ENCODE measurements at regions not wholly inside any gene's neighbourhood (a gene's known extent, or its start where the extent isn't known, plus 50 kb on each side); places are given as distances from the start of the nearest gene placed in this dataset.

GRCh38 chr15:29538044-29538443 lies 268.4 kb upstream of the NSMCE3 start:
- no peaks in the 10 kb centered on the region for H3K4me1 ChIP-seq (ENCODE audit: control insufficient read depth, extremely low read depth, insufficient read depth, low read length)
- no peak overlapping the region for H3K4me2 ChIP-seq (ENCODE audit: insufficient read depth, low read length)
- DNase-seq (ENCODE audit: low read depth, low spot score), result no peak
- TF ChIP-seq FOS (IDR thresholded peaks at IDR 0.05; ENCODE audit: borderline replicate concordance, insufficient read depth, low read length) (no peak), CTCF (IDR thresholded peaks at IDR 0.05; ENCODE audit: extremely low read depth in 1 of 2, insufficient read depth in 1 of 2, low read depth in 1 of 2, low read length in 2 of 2) (no peak), MAX (IDR thresholded peaks at IDR 0.05; ENCODE audit: insufficient read depth, insufficient read length) (no peak), POLR2AphosphoS5 (IDR thresholded peaks at IDR 0.05; ENCODE audit: insufficient read depth, low read depth, low read length) (no peak)
- no peak overlapping the region for H2AFZ ChIP-seq (ENCODE audit: low read depth, low read length)
- H3K36me3 ChIP-seq (ENCODE audit: control insufficient read depth in 2 of 2, extremely low read depth in 1 of 2, insufficient read depth in 2 of 2, low read length in 2 of 2), result no peaks in the 10 kb centered on the region
- POLR2A ChIA-PET, result no interaction called here
- no peak overlapping the region for H3K27ac ChIP-seq (ENCODE audit: insufficient read depth, low read depth, low read length)
- no peaks in the 10 kb centered on the region for H3K9me3 ChIP-seq (replicated peaks; ENCODE audit: control insufficient read depth, insufficient read depth, low read length)
- no peak overlapping the region for H3K9ac ChIP-seq (replicated peaks; ENCODE audit: extremely low read depth, insufficient read depth, low read length)
- no peaks in the 10 kb centered on the region for H4K20me1 ChIP-seq (replicated peaks; ENCODE audit: control insufficient read depth, extremely low read depth, insufficient read depth, low read length)
- H3K79me2 ChIP-seq (ENCODE audit: control insufficient read depth, insufficient read depth, low read length), result no peaks in the 10 kb centered on the region
- intact Hi-C loops (cut with micrococcal nuclease), result no loop called here
- no peaks in the 10 kb centered on the region for H3K27me3 ChIP-seq (ENCODE audit: control insufficient read depth in 2 of 2, insufficient read depth in 2 of 2, low read length in 2 of 2)
- no peak for FAIRE-seq
- no peaks in the 10 kb centered on the region for H3K9me1 ChIP-seq (replicated peaks; ENCODE audit: control insufficient read depth, extremely low read depth, insufficient read depth, low read length)
- CTCF ChIA-PET, result no interaction called here
- no peak overlapping the region for H3K4me3 ChIP-seq (replicated peaks in 1 of 3; ENCODE audit: insufficient read depth in 1 of 3, low read depth in 1 of 3, low read length in 3 of 3)
- no TSS peak for BruUV-seq (replicated peaks)
- dilution Hi-C loops (cut with MboI; ENCODE audit: extremely low pct_ligation_motif_present, low sequenced_read_pairs), result no loop called here

- H3K79me2 ChIP-seq (ENCODE audit: control insufficient read depth, insufficient read depth, low read length), result no peaks in the 10 kb centered on the region
- no peaks in the 10 kb centered on the region for H3K9me3 ChIP-seq (replicated peaks; ENCODE audit: control insufficient read depth, insufficient read depth, low read length)
- H4K20me1 ChIP-seq (replicated peaks; ENCODE audit: control insufficient read depth, extremely low read depth, insufficient read depth, low read length), result no peaks in the 10 kb centered on the region
- H3K27me3 ChIP-seq (ENCODE audit: control insufficient read depth in 2 of 2, insufficient read depth in 2 of 2, low read length in 2 of 2), result no peaks in the 10 kb centered on the region
- no peak overlapping the region for H3K4me3 ChIP-seq (replicated peaks in 1 of 3; ENCODE audit: insufficient read depth in 1 of 3, low read depth in 1 of 3, low read length in 3 of 3)
- H3K4me1 ChIP-seq (ENCODE audit: control insufficient read depth, extremely low read depth, insufficient read depth, low read length), result no peaks in the 10 kb centered on the region
- DNase-seq (ENCODE audit: low read depth, low spot score) (no peak), FAIRE-seq (no peak)
- no peak overlapping the region for H3K4me2 ChIP-seq (ENCODE audit: insufficient read depth, low read length)
- dilution Hi-C loops (cut with MboI; ENCODE audit: extremely low pct_ligation_motif_present, low sequenced_read_pairs) (no loop called here), intact Hi-C loops (cut with micrococcal nuclease) (no loop called here)
- BruUV-seq (replicated peaks), result no TSS peak
- TF ChIP-seq JUN (IDR thresholded peaks at IDR 0.05; ENCODE audit: borderline replicate concordance, insufficient read depth, insufficient read length, low read depth) (no peak), MAX (IDR thresholded peaks at IDR 0.05; ENCODE audit: insufficient read depth, insufficient read length) (no peak), MYC (IDR thresholded peaks at IDR 0.05; ENCODE audit: low read depth, low read length) (no peak), GATA2 (IDR thresholded peaks at IDR 0.05; ENCODE audit: insufficient read depth, insufficient read length, low read depth, low read length) (no peak), FOS (IDR thresholded peaks at IDR 0.05; ENCODE audit: borderline replicate concordance, insufficient read depth, low read length) (no peak), EZH2 (IDR thresholded peaks at IDR 0.05; ENCODE audit: borderline replicate concordance, low read depth, low read length, severe bottlenecking) (no peak), POLR2A (IDR thresholded peaks at IDR 0.05; ENCODE audit: low read depth, low read length) (no peak), POLR2AphosphoS5 (IDR thresholded peaks at IDR 0.05; ENCODE audit: insufficient read depth, low read depth, low read length) (no peak), CTCF (IDR thresholded peaks at IDR 0.05; ENCODE audit: extremely low read depth in 1 of 2, insufficient read depth in 1 of 2, low read depth in 1 of 2, low read length in 2 of 2) (no peak)
- ChIA-PET CTCF (no interaction called here), POLR2A (no interaction called here)
- H3K9ac ChIP-seq (replicated peaks; ENCODE audit: extremely low read depth, insufficient read depth, low read length), result no peak overlapping the region
- no peak overlapping the region for H2AFZ ChIP-seq (ENCODE audit: low read depth, low read length)
- H3K9me1 ChIP-seq (replicated peaks; ENCODE audit: control insufficient read depth, extremely low read depth, insufficient read depth, low read length), result no peaks in the 10 kb centered on the region
- no peaks in the 10 kb centered on the region for H3K36me3 ChIP-seq (ENCODE audit: control insufficient read depth in 2 of 2, extremely low read depth in 1 of 2, insufficient read depth in 2 of 2, low read length in 2 of 2)
- no peak overlapping the region for H3K27ac ChIP-seq (ENCODE audit: insufficient read depth, low read depth, low read length)
Measured at GRCh38 chr15:29535952-29536351, 266.3 kb upstream of the NSMCE3 start.
